HEK293T (cell line): ENCODE measurements at regions not wholly inside any gene's neighbourhood (a gene's known extent, or its start where the extent isn't known, plus 50 kb on each side); places are given as distances from the start of the nearest gene placed in this dataset.

Source experiments
- BHLHE40 ChIP-seq: fragments of 450-650 bp; IDR thresholded peaks from 2 replicates; pipeline ENCODE4 v1.6.1; 2016; ENCODE audit warnings: mild to moderate bottlenecking, moderate library complexity, borderline replicate concordance
- ELF4 ChIP-seq: fragments of 450-650 bp; IDR thresholded peaks from 2 replicates; pipeline ENCODE4 v1.6.1; 2017; ENCODE audit warnings: antibody characterized with exemption
- FOXA1 ChIP-seq: fragments of 450-650 bp; IDR thresholded peaks from 2 replicates; pipeline ENCODE4 v1.6.1; 2016; ENCODE audit warnings: mild to moderate bottlenecking
- FOXK2 ChIP-seq: fragments of 450-650 bp; IDR thresholded peaks from 2 replicates; pipeline ENCODE4 v1.6.1; 2016; ENCODE audit warnings: mild to moderate bottlenecking
- FOXM1 ChIP-seq: fragments of 450-650 bp; IDR thresholded peaks from 2 replicates; pipeline ENCODE4 v1.6.1; 2017; ENCODE audit warnings: mild to moderate bottlenecking, borderline replicate concordance
- HDGF ChIP-seq: fragments of 450-650 bp; IDR thresholded peaks from 2 replicates; pipeline ENCODE4 v1.6.1; 2017; ENCODE audit warnings: antibody characterized with exemption, borderline replicate concordance
- L3MBTL2 ChIP-seq: fragments of 450-650 bp; conservative IDR thresholded peaks from 2 replicates; pipeline ENCODE4 v1.6.1; 2016; ENCODE audit warnings: mild to moderate bottlenecking
- LEF1 ChIP-seq: fragments of 450-650 bp; IDR thresholded peaks from 2 replicates; pipeline ENCODE4 v1.6.1; 2017; ENCODE audit warnings: mild to moderate bottlenecking, borderline replicate concordance
- PKNOX1 ChIP-seq: fragments of 450-650 bp; IDR thresholded peaks from 2 replicates; pipeline ENCODE4 v1.6.1; 2016
- SP1 ChIP-seq: fragments of 450-650 bp; IDR thresholded peaks from 2 replicates; pipeline ENCODE4 v1.6.1; 2017
- SUZ12 ChIP-seq: fragments of 450-650 bp; IDR thresholded peaks from 2 replicates; pipeline ENCODE4 v1.6.1; 2016; ENCODE audit warnings: mild to moderate bottlenecking
- TARDBP ChIP-seq: fragments of 450-650 bp; IDR thresholded peaks from 2 replicates; pipeline ENCODE4 v1.6.1; 2016
- ZNF384 ChIP-seq: fragments of 450-650 bp; IDR thresholded peaks from 2 replicates; pipeline ENCODE4 v1.6.1; 2016

- no peak for TF ChIP-seq ELF4
- TF ChIP-seq SP1 = no peak
- TF ChIP-seq SUZ12 = no peak
- TF ChIP-seq ZNF384 = no peak
- TF ChIP-seq FOXM1 = no peak
- TF ChIP-seq TARDBP = no peak
- TF ChIP-seq LEF1 = no peak
- TF ChIP-seq BHLHE40 = no peak
- TF ChIP-seq L3MBTL2 = no peak
- no peak for TF ChIP-seq PKNOX1
- TF ChIP-seq FOXK2 = no peak
- TF ChIP-seq FOXA1 = no peak
- no peak for TF ChIP-seq HDGF
Observed at GRCh38 chr3:22908989-22909507, 294.1 kb upstream of the UBE2E2 start.
